ENCODE measurements at regions not wholly inside any gene's neighbourhood (a gene's known extent, or its start where the extent isn't known, plus 50 kb on each side); places are given as distances from the start of the nearest gene placed in this dataset.

- H3K9me2 ChIP-seq (replicated peaks; ENCODE audit: insufficient read depth, low read length): no peaks in the 10 kb centered on the region
- H3K27me3 ChIP-seq (ENCODE audit: low read length): no peaks in the 10 kb centered on the region
- TF ChIP-seq EZH2phosphoT487 (conservative IDR thresholded peaks at IDR 0.05; ENCODE audit: low read length) (no peak), CTCF (IDR thresholded peaks at IDR 0.05; ENCODE audit: insufficient read depth, low read length, poor library complexity, severe bottlenecking) (no peak)
- no peak overlapping the region for H3K9ac ChIP-seq (ENCODE audit: low read length)
- H3K4me3 ChIP-seq (ENCODE audit: insufficient read depth, low read length, poor library complexity, severe bottlenecking): no peak overlapping the region
- no peaks in the 10 kb centered on the region for H3K36me3 ChIP-seq (ENCODE audit: low read length)
- no peaks in the 10 kb centered on the region; the same call in 1 of the 2 replicates for H4K20me1 ChIP-seq (ENCODE audit: low read depth, low read length)
- H3K9me3 ChIP-seq (ENCODE audit: insufficient read depth, low read length): no peaks in the 10 kb centered on the region
- H3K4me2 ChIP-seq (ENCODE audit: low read depth, low read length, poor library complexity, severe bottlenecking): no peak overlapping the region
- no peak overlapping the region for H2AFZ ChIP-seq (ENCODE audit: low read depth, low read length, severe bottlenecking)
- no peak overlapping the region for H3K27ac ChIP-seq (ENCODE audit: low read depth, low read length)
- no peaks in the 10 kb centered on the region for H3F3A ChIP-seq (ENCODE audit: insufficient read depth)
- H3K79me2 ChIP-seq (ENCODE audit: insufficient read depth, low read length): no peaks in the 10 kb centered on the region
Measured at GRCh38 chr3:168862466-168862865, 766.7 kb upstream of the GOLIM4 start.

- Histone ChIP-seq H3F3A (ENCODE audit: insufficient read depth) (no peaks in the 10 kb centered on the region), H3K9me2 (replicated peaks; ENCODE audit: insufficient read depth, low read length) (no peaks in the 10 kb centered on the region), H3K9me3 (ENCODE audit: insufficient read depth, low read length) (no peaks in the 10 kb centered on the region), H3K4me2 (ENCODE audit: low read depth, low read length, poor library complexity, severe bottlenecking) (no peak overlapping the region), H3K36me3 (ENCODE audit: low read length) (no peaks in the 10 kb centered on the region), H3K27me3 (ENCODE audit: low read length) (no peaks in the 10 kb centered on the region), H3K79me2 (ENCODE audit: insufficient read depth, low read length) (no peaks in the 10 kb centered on the region), H3K4me3 (ENCODE audit: insufficient read depth, low read length, poor library complexity, severe bottlenecking) (no peak overlapping the region), H4K20me1 (ENCODE audit: low read depth, low read length) (no peaks in the 10 kb centered on the region), H2AFZ (ENCODE audit: low read depth, low read length, severe bottlenecking) (no peak overlapping the region), H3K9ac (ENCODE audit: low read length) (no peak overlapping the region), H3K27ac (ENCODE audit: low read depth, low read length) (no peak overlapping the region)
- TF ChIP-seq CTCF (IDR thresholded peaks at IDR 0.05; ENCODE audit: insufficient read depth, low read length, poor library complexity, severe bottlenecking): no peak
- no peak for TF ChIP-seq EZH2phosphoT487 (conservative IDR thresholded peaks at IDR 0.05; ENCODE audit: low read length)
Measured at GRCh38 chr3:168860592-168860991, 764.9 kb upstream of the GOLIM4 start.

- Histone ChIP-seq H3K9me2 (replicated peaks; ENCODE audit: insufficient read depth, low read length) (no peaks in the 10 kb centered on the region), H3K4me3 (ENCODE audit: insufficient read depth, low read length, poor library complexity, severe bottlenecking) (no peak overlapping the region), H3K9me3 (ENCODE audit: insufficient read depth, low read length) (no peaks in the 10 kb centered on the region), H3F3A (ENCODE audit: insufficient read depth) (no peaks in the 10 kb centered on the region), H3K27me3 (ENCODE audit: low read length) (no peaks in the 10 kb centered on the region), H2AFZ (ENCODE audit: low read depth, low read length, severe bottlenecking) (no peak overlapping the region), H3K9ac (ENCODE audit: low read length) (no peak overlapping the region), H3K36me3 (ENCODE audit: low read length) (no peaks in the 10 kb centered on the region), H3K4me2 (ENCODE audit: low read depth, low read length, poor library complexity, severe bottlenecking) (no peak overlapping the region), H3K27ac (ENCODE audit: low read depth, low read length) (no peak overlapping the region), H3K79me2 (ENCODE audit: insufficient read depth, low read length) (no peaks in the 10 kb centered on the region), H4K20me1 (ENCODE audit: low read depth, low read length) (no peaks in the 10 kb centered on the region)
- TF ChIP-seq CTCF (IDR thresholded peaks at IDR 0.05; ENCODE audit: insufficient read depth, low read length, poor library complexity, severe bottlenecking) (no peak), EZH2phosphoT487 (conservative IDR thresholded peaks at IDR 0.05; ENCODE audit: low read length) (no peak)
Measured at GRCh38 chr3:168860028-168860427, 764.3 kb upstream of the GOLIM4 start.
